Breast epithelium (tissue), 3 donors: ENCODE measurements at regions not wholly inside any gene's neighbourhood (a gene's known extent, or its start where the extent isn't known, plus 50 kb on each side); places are given as distances from the start of the nearest gene placed in this dataset.

Experiments used
- CTCF ChIP-seq, 3 donors: fragments of 450-650 bp; IDR thresholded peaks; one replicate each; pipeline ENCODE4 v1.5.1; 2016 to 2017; ENCODE audit warnings: antibody characterized with exemption in 3 of 3, mild to moderate bottlenecking in 3 of 3, moderate library complexity in 3 of 3
- POLR2A ChIP-seq: fragments of 450-650 bp; IDR thresholded peaks from one replicate; pipeline ENCODE4 v1.6.1; 2016; ENCODE audit warnings: antibody characterized with exemption, mild to moderate bottlenecking, moderate library complexity

GRCh38 chr13:68948586-68948985 is 1159.0 kb upstream of the ATXN8OS start:
- TF ChIP-seq POLR2A (no peak), CTCF (IDR thresholded peaks at IDR 0.05) (no peak)
